ENCODE measurements at regions not wholly inside any gene's neighbourhood (a gene's known extent, or its start where the extent isn't known, plus 50 kb on each side); places are given as distances from the start of the nearest gene placed in this dataset.

GRCh38 chr9:82206946-82207345, 218.4 kb downstream of the SPATA31D1 start:
- no peak overlapping the region for H3K4me3 ChIP-seq (ENCODE audit: low read length)
- DNase-seq (ENCODE audit: low read depth): no peak
- TF ChIP-seq CTCF (conservative IDR thresholded peaks at IDR 0.05; ENCODE audit: low read depth, low read length): no peak

GRCh38 chr9:82208741-82209450, 220.3 kb downstream of the SPATA31D1 start:
- DNase-seq (ENCODE audit: low read depth): no peak
- TF ChIP-seq CTCF (conservative IDR thresholded peaks at IDR 0.05; ENCODE audit: low read depth, low read length): no peak
- H3K4me3 ChIP-seq (ENCODE audit: low read length): no peak overlapping the region

- DNase-seq (ENCODE audit: low read depth): no peak
- no peak for TF ChIP-seq CTCF (conservative IDR thresholded peaks at IDR 0.05; ENCODE audit: low read depth, low read length)
- no peak overlapping the region for H3K4me3 ChIP-seq (ENCODE audit: low read length)
These were observed 221.4 kb downstream of the SPATA31D1 start for GRCh38 chr9:82209797-82210470.

GRCh38 chr9:82212885-82213284, 224.3 kb downstream of the SPATA31D1 start:
- DNase-seq (ENCODE audit: low read depth): no peak
- H3K4me3 ChIP-seq (ENCODE audit: low read length): no peak overlapping the region
- no peak for TF ChIP-seq CTCF (conservative IDR thresholded peaks at IDR 0.05; ENCODE audit: low read depth, low read length)

GRCh38 chr9:82216435-82216834, 227.9 kb downstream of the SPATA31D1 start:
- H3K4me3 ChIP-seq (ENCODE audit: low read length): no peak overlapping the region
- no peak for DNase-seq (ENCODE audit: low read depth)
- no peak for TF ChIP-seq CTCF (conservative IDR thresholded peaks at IDR 0.05; ENCODE audit: low read depth, low read length)

- no peak for TF ChIP-seq CTCF (conservative IDR thresholded peaks at IDR 0.05; ENCODE audit: low read depth, low read length)
- DNase-seq (ENCODE audit: low read depth): no peak
- H3K4me3 ChIP-seq (ENCODE audit: low read length): no peak overlapping the region
These were observed 234.9 kb downstream of the SPATA31D1 start for GRCh38 chr9:82223442-82223841.

GRCh38 chr9:82231411-82231810, 242.8 kb downstream of the SPATA31D1 start:
- no peak for TF ChIP-seq CTCF (conservative IDR thresholded peaks at IDR 0.05; ENCODE audit: low read depth, low read length)
- no peak for DNase-seq (ENCODE audit: low read depth)
- H3K4me3 ChIP-seq (ENCODE audit: low read length): no peak overlapping the region
